ENCODE measurements at regions not wholly inside any gene's neighbourhood (a gene's known extent, or its start where the extent isn't known, plus 50 kb on each side); places are given as distances from the start of the nearest gene placed in this dataset.

DNA sequence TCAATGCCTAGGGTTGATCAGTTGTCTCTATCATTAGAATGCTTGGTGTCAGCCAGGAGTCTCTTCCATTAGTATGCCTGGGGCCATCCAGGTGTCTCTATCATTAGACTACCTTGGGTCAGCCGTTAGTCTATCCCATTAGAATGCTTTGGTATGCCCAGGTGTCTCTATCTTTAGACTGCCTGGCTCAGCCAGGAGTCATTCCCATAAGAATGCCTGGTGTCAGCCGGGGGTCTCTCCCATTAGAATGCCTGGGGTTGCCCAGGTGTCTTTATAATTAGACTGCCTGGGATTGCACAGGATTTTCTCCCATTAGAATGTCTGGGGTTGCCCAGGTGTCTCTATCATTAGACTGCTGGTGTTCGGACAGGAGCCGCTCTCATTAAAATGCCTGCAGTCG, 1442.9 kb downstream of the UQCRFS1 start:
- H3K36me3 ChIP-seq (ENCODE audit: insufficient read depth, low read length), result peaks cover 12% of the 10 kb centered on the region; the same call in 1 of the 2 replicates
- no peak overlapping the region for H3K4me3 ChIP-seq (ENCODE audit: low read length)
- no peak overlapping the region for H3K27ac ChIP-seq (ENCODE audit: low read depth, low read length)
- H3K9ac ChIP-seq (ENCODE audit: low read depth, low read length), result no peak overlapping the region
- peaks cover 60% of the 10 kb centered on the region for H3K9me3 ChIP-seq (ENCODE audit: insufficient read depth, low read depth, low read length)
- H3K27me3 ChIP-seq (ENCODE audit: insufficient read depth, low read length), result peaks cover 3% of the 10 kb centered on the region; the same call in 1 of the 2 replicates
- 92% methylated on average over 5 of the region's 5 CpGs for WGBS
- no peaks in the 10 kb centered on the region for H3K4me1 ChIP-seq (ENCODE audit: insufficient read depth, low read length)

GRCh38 chr19:27767234-27767633, 1445.7 kb downstream of the UQCRFS1 start:
- peaks cover 7% of the 10 kb centered on the region for H3K27me3 ChIP-seq (ENCODE audit: insufficient read depth, low read length)
- 95% methylated on average over 8 of the region's 8 CpGs for WGBS
- peaks cover 33% of the 10 kb centered on the region for H3K9me3 ChIP-seq (ENCODE audit: insufficient read depth, low read depth, low read length)
- no peak overlapping the region for H3K27ac ChIP-seq (ENCODE audit: low read depth, low read length)
- H3K4me1 ChIP-seq (ENCODE audit: insufficient read depth, low read length), result no peaks in the 10 kb centered on the region
- H3K36me3 ChIP-seq (ENCODE audit: insufficient read depth, low read length), result no peaks in the 10 kb centered on the region
- H3K9ac ChIP-seq (ENCODE audit: low read depth, low read length), result no peak overlapping the region
- H3K4me3 ChIP-seq (ENCODE audit: low read length), result no peak overlapping the region

- Histone ChIP-seq H3K4me1 (ENCODE audit: insufficient read depth, low read length) (no peaks in the 10 kb centered on the region), H3K36me3 (ENCODE audit: insufficient read depth, low read length) (no peaks in the 10 kb centered on the region), H3K27me3 (ENCODE audit: insufficient read depth, low read length) (peaks cover 10% of the 10 kb centered on the region), H3K27ac (ENCODE audit: low read depth, low read length) (no peak overlapping the region), H3K4me3 (ENCODE audit: low read length) (no peak overlapping the region), H3K9ac (ENCODE audit: low read depth, low read length) (no peak overlapping the region), H3K9me3 (ENCODE audit: insufficient read depth, low read depth, low read length) (peaks cover 26% of the 10 kb centered on the region)
- 89% methylated on average over 12 of the region's 12 CpGs for WGBS
Measured at GRCh38 chr19:27765912-27766725, 1446.8 kb downstream of the UQCRFS1 start.

GRCh38 chr19:27765397-27765796, 1447.6 kb downstream of the UQCRFS1 start:
- no peak overlapping the region for H3K9ac ChIP-seq (ENCODE audit: low read depth, low read length)
- H3K27me3 ChIP-seq (ENCODE audit: insufficient read depth, low read length), result peaks cover 17% of the 10 kb centered on the region
- H3K4me3 ChIP-seq (ENCODE audit: low read length), result no peak overlapping the region
- no peaks in the 10 kb centered on the region for H3K36me3 ChIP-seq (ENCODE audit: insufficient read depth, low read length)
- no peak overlapping the region for H3K27ac ChIP-seq (ENCODE audit: low read depth, low read length)
- H3K9me3 ChIP-seq (ENCODE audit: insufficient read depth, low read depth, low read length), result peaks cover 21% of the 10 kb centered on the region; the same call in 1 of the 2 replicates
- 89% methylated on average over 7 of the region's 7 CpGs for WGBS
- H3K4me1 ChIP-seq (ENCODE audit: insufficient read depth, low read length), result no peaks in the 10 kb centered on the region

DNA sequence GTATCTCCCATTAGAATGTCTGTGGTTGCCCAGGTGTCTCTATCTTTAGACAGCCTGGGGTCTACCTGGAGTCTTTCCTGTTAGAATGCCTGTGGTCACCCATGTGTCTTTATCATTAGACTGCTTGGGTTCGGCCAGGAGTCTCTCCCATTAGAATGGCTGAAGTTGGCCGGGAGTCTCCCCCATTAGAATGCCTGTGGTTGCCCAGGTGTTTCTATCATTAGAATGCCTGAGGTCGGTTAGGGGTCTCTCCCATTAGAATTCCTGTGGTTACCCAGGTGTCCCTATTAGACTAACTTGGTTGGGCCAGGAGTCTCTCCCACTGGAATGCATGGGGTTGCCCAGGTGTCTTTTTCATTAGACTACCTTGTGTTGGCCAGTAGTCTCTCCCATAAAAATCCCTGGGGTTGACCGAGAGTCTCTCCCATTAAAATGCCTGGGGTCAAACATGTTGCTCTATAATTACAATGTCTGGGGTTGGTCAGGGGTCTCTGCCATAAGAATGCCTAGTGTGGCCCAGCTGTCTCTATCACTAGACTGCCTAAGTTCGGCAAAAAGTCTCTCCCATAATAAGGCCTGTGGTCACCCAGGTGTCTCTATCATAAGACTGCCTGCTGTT, 1448.7 kb downstream of the UQCRFS1 start:
- no peak overlapping the region for H3K4me3 ChIP-seq (ENCODE audit: low read length)
- WGBS, result 92% methylated on average over 5 of the region's 5 CpGs
- peaks cover 19% of the 10 kb centered on the region for H3K27me3 ChIP-seq (ENCODE audit: insufficient read depth, low read length)
- no peak overlapping the region for H3K27ac ChIP-seq (ENCODE audit: low read depth, low read length)
- H3K9ac ChIP-seq (ENCODE audit: low read depth, low read length), result no peak overlapping the region
- H3K9me3 ChIP-seq (ENCODE audit: insufficient read depth, low read depth, low read length), result peaks cover 21% of the 10 kb centered on the region; the same call in 1 of the 2 replicates
- no peaks in the 10 kb centered on the region for H3K36me3 ChIP-seq (ENCODE audit: insufficient read depth, low read length)
- no peaks in the 10 kb centered on the region for H3K4me1 ChIP-seq (ENCODE audit: insufficient read depth, low read length)

DNA sequence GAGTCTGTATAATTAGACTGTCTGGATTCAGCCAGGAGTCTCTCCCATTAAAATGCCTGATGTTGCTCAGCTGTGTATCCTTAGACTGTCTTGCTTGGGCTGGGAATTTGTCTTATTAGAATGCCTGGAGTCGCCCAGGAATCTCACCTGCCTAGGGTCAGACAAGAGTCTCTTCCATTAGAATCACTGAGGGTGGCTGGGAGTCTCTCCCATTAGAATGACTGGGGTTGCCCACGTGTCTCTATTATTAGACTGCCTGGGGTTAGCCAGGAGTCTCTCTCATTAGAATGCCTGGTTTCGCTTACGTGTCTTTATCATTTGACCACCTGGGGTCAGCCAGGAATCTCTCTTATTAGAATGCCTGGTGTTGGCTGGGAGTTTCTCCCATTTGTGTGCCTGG, 1450.0 kb downstream of the UQCRFS1 start:
- H3K36me3 ChIP-seq (ENCODE audit: insufficient read depth, low read length), result no peaks in the 10 kb centered on the region
- H3K27ac ChIP-seq (ENCODE audit: low read depth, low read length), result no peak overlapping the region
- no peak overlapping the region for H3K4me3 ChIP-seq (ENCODE audit: low read length)
- H3K27me3 ChIP-seq (ENCODE audit: insufficient read depth, low read length), result peaks cover 18% of the 10 kb centered on the region
- H3K4me1 ChIP-seq (ENCODE audit: insufficient read depth, low read length), result no peaks in the 10 kb centered on the region
- WGBS, result 92% methylated on average over 4 of the region's 4 CpGs
- no peak overlapping the region for H3K9ac ChIP-seq (ENCODE audit: low read depth, low read length)
- H3K9me3 ChIP-seq (ENCODE audit: insufficient read depth, low read depth, low read length), result 0 out of 2 replicates have a peak, but pooled peaks cover 12% of the 10 kb centered on the region

DNA sequence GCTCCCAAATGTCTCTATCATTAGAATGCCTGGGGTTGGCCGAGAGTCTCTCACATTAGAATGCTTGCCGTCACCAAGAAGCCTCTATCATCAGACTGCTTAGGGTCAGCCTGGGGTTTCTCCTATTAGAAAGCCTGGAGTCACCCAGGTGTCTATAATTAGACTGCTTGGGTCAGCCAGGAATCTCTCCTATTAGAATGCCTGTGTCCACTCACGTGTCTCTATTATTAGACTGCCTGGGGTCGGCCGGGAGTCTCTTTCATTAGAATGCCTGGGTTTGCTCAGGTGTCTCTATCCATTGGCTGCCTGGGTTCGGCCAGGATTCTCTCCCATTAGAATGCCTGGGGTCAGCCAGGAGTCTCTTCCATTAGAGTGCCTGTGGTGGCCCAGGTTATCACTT, 1453.1 kb downstream of the UQCRFS1 start:
- Histone ChIP-seq H3K27me3 (ENCODE audit: insufficient read depth, low read length) (peaks cover 28% of the 10 kb centered on the region), H3K9me3 (ENCODE audit: insufficient read depth, low read depth, low read length) (0 out of 2 replicates have a peak, but pooled peaks cover 5% of the 10 kb centered on the region)

DNA sequence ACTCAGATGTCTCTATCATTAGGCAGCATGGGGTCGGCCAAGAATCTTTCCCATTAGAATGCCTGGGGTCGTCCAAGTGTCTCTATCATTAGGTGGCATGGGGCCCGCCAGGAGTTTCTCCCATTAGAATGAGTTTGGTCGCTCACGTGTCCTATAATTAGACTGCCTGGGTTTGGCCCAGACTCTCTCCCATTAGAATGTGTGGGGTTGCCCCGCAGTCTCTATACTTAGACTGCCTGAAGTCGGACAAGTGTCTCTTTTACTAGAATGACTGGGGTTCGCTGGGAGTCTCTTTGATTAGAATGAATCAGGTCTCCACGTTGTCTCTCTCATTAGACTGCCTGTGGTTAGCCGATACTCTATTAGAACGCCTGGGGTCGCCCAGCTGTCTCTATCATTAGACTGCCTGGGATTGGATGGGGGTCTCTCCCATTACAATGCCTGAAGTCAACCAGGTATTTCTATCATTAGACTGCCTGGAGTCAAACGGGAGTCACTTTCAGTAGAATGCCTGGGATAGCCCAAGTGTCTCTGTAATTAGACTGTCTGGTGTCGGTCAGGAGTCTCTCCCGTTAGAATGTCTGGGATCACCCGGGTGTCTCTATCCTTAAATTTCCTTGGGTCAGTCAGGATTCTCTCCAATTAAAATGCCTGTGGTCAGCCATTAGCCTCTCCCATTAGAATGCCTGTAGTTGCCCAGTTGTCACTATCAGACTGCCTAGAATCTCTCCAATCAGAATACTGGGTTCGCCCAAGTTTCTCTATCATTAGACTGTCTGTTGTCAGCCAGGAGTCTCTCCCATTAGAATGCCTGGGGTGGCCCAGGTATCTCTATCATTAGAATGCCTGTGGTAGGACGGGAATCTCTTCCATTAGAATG, 1454.1 kb downstream of the UQCRFS1 start:
- Histone ChIP-seq H3K4me3 (ENCODE audit: low read length) (no peak overlapping the region), H3K36me3 (ENCODE audit: insufficient read depth, low read length) (no peaks in the 10 kb centered on the region), H3K4me1 (ENCODE audit: insufficient read depth, low read length) (no peaks in the 10 kb centered on the region), H3K27ac (ENCODE audit: low read depth, low read length) (no peak overlapping the region), H3K9me3 (ENCODE audit: insufficient read depth, low read depth, low read length) (0 out of 2 replicates have a peak, but pooled peaks cover 3% of the 10 kb centered on the region), H3K9ac (ENCODE audit: low read depth, low read length) (no peak overlapping the region), H3K27me3 (ENCODE audit: insufficient read depth, low read length) (peaks cover 32% of the 10 kb centered on the region)
- WGBS, result 88% methylated on average over 18 of the region's 18 CpGs

More for the DNA sequence above, 1453.1 kb downstream of the UQCRFS1 start:
- no peak overlapping the region for H3K9ac ChIP-seq (ENCODE audit: low read depth, low read length)
- no peak overlapping the region for H3K4me3 ChIP-seq (ENCODE audit: low read length)
- 94% methylated on average over 6 of the region's 6 CpGs for WGBS
- H3K36me3 ChIP-seq (ENCODE audit: insufficient read depth, low read length), result no peaks in the 10 kb centered on the region
- H3K4me1 ChIP-seq (ENCODE audit: insufficient read depth, low read length), result no peaks in the 10 kb centered on the region
- no peak overlapping the region for H3K27ac ChIP-seq (ENCODE audit: low read depth, low read length)

- no peaks in the 10 kb centered on the region for H3K9me3 ChIP-seq (ENCODE audit: insufficient read depth, low read depth, low read length)
Measured at GRCh38 chr19:27754700-27755099, 1458.3 kb downstream of the UQCRFS1 start.

GRCh38 chr19:27753622-27754021, 1459.3 kb downstream of the UQCRFS1 start:
- 93% methylated on average over 4 of the region's 4 CpGs for WGBS
- no peak overlapping the region for H3K27ac ChIP-seq (ENCODE audit: low read depth, low read length)
- H3K4me3 ChIP-seq (ENCODE audit: low read length), result no peak overlapping the region
- H3K4me1 ChIP-seq (ENCODE audit: insufficient read depth, low read length), result 0 out of 2 replicates have a peak, but pooled peaks cover 6% of the 10 kb centered on the region
- H3K9ac ChIP-seq (ENCODE audit: low read depth, low read length), result no peak overlapping the region
- H3K36me3 ChIP-seq (ENCODE audit: insufficient read depth, low read length), result no peaks in the 10 kb centered on the region
- H3K9me3 ChIP-seq (ENCODE audit: insufficient read depth, low read depth, low read length), result peaks cover 2% of the 10 kb centered on the region; the same call in 1 of the 2 replicates
- H3K27me3 ChIP-seq (ENCODE audit: insufficient read depth, low read length), result peaks cover 33% of the 10 kb centered on the region

More at GRCh38 chr19:27754700-27755099, 1458.3 kb downstream of the UQCRFS1 start:
- Histone ChIP-seq H3K9ac (ENCODE audit: low read depth, low read length) (no peak overlapping the region), H3K27me3 (ENCODE audit: insufficient read depth, low read length) (peaks cover 32% of the 10 kb centered on the region), H3K4me3 (ENCODE audit: low read length) (no peak overlapping the region), H3K4me1 (ENCODE audit: insufficient read depth, low read length) (0 out of 2 replicates have a peak, but pooled peaks cover 6% of the 10 kb centered on the region), H3K27ac (ENCODE audit: low read depth, low read length) (no peak overlapping the region), H3K36me3 (ENCODE audit: insufficient read depth, low read length) (no peaks in the 10 kb centered on the region)
- WGBS, result 38% methylated on average over 6 of the region's 6 CpGs
